Kidney glomerular epithelial cell (primary cell): ENCODE measurements at regions not wholly inside any gene's neighbourhood (a gene's known extent, or its start where the extent isn't known, plus 50 kb on each side); places are given as distances from the start of the nearest gene placed in this dataset.

Source experiments
- DNase-seq: peaks from one replicate; lab custom pipeline; 2025; lab: John Stamatoyannopoulos, UW

DNA sequence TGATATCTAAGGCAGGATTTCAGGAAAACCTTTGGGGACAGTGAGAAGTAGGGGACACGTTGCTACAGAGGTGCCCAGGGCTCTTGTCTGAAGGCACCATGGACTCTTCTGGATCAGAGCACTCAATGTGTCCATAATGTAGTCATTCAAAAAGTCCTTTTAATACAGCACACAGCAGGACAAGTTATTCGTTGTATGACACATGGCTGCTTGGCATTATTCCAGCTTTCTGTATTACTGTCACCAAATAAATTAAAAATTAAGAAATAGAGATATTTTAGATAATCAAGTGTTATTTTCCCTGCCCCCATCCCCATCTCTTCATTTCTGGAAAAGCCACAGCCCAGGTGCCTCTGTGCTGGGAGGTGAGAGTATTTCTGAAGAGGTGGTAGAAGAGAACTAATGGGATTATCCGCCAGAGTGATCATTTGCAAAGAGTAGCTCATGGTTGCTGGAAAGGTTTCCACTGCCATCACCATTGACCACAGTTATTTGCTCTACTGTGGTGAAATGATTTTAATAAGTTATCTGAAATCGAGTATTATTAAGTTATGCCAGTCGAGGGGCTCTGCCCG lies 83.0 kb downstream of the CXCL12 start:
- DNase-seq, result no peak

DNA sequence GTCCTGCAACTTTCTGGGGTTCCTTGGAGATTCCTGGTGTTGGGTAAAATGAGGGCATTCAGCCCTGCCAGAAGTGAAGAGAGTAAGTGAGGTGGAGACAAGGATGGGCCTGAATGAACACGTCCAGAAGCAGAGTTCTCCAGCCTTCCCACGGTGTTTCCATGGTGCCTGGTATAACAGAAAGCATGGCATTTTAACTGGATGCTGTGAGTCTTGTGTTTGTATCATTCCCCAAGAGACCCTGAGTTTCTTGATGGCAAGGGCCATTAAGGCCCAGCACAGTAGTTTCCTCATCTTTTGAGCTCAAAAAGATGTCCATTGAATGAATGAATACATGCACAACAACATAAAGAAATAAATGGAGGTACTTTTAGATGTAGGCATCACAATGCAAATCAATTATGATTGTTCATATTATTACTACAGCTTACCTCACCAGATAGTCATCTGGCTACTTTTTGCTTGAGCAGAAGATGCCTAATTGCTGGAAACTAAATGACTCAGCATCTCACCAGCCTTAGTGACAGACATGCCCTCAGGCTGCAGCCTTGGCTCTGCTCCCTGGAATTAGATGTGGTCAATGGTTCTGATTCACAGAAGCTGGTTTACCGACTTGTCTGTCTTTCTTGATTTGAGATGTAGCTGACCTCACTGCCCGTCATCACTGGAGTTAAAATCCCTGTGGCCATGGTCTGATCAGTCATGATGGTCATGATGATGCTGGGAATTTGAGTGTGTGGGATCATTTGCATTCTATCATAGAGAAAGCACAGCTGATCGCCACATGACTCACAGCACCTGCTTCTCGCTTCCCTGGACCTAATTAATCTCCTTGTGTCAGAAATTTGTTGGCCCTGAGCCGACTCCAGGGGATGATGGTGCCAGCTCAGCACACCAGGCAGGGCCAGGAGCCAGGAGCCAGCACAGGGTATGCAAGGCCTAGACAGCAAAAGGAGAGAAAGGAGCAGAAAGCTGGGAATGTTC lies 83.9 kb downstream of the CXCL12 start:
- DNase-seq, result peak; percentile 99

DNA sequence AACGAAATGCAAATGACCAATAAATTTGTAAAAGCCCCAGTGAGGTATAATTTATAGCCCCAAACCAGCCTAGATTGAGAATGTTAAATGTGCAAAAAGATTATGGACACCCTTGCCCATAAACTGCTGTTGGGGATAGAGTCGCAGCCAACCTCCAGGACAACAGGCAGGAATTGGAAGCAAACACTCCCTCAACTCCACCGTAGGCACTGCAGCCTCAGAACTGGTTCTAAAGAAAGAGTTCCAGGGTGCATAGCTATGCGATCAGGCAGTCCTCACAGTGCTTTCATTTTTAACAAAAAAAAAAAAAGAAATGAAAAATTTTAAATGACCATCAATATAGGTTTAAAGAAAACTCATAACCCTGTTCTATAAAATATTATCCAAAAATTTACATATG lies 86.2 kb downstream of the CXCL12 start:
- DNase-seq, result no peak

DNA sequence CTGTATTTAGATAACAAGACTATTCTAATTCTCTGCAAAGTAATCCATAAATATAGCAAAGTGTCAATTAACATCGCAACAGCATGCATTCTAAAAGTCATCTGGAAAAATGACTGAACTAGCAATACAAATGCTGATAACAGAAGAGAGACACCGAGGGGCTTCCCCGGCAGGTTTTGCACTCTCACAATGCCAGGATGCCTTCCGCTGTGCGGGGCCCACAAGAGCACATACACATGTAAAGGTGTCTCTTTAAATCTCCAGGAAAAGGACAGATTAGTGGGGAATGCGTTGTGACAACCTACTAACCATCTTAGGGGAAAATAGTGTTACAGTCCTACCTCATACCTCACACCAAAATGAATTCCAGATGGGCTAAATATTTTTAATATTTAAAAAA lies 86.9 kb downstream of the CXCL12 start:
- no peak for DNase-seq

DNA sequence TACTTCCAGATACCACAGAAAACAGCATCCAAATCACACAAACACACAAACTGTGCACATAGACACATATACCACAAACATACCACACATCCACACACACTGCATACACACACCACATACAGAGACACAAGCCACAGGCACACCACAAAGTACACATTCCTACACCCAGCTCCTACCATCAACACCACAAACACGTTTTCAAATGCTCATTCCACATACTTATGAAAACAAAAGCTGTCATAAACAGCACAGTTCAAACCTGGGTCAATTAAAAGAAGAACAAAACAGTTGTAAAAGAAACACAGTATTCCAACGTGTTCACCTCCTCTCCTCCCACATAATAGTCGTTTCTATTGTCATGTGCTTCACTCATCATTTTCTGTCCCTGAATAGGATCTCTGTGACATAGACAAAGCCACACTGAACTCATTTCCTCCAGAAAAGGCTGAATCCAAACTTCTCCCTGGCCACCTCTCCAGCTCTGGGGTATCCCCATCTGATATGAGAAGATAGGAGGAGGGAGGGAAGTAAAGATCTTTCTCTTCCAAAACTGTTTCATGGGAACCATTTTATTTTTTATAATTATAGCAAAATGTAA lies 89.2 kb downstream of the CXCL12 start:
- DNase-seq, result no peak

DNA sequence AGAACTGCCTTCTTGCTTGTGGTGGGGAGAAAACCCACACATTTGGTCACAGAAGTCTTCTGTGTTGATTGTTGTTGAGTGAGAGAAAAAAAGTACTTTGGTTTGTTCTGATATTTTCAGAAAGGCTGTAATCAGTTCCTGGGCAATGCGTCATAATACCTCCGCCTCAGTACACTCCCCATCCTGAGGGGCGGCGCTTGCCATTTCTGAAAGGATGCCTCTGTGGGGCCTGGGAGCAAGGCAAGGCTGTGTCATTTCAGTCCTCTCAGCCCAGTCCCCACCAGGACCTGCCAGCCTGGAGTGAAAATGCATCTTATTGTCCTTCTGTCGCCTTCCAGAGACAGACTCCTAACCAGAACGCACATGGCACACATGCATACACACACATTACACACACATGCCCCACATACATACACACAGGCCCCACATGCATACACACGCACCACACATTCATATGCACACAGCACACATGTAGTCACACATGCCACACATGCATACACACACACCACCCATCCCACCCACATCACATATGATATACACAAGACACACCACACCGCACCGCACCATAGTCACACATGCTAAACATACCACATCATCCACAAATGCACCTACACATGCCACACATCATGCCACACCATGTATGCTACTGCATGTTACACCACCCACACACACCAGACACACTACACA lies 90.0 kb downstream of the CXCL12 start:
- no peak for DNase-seq

DNA sequence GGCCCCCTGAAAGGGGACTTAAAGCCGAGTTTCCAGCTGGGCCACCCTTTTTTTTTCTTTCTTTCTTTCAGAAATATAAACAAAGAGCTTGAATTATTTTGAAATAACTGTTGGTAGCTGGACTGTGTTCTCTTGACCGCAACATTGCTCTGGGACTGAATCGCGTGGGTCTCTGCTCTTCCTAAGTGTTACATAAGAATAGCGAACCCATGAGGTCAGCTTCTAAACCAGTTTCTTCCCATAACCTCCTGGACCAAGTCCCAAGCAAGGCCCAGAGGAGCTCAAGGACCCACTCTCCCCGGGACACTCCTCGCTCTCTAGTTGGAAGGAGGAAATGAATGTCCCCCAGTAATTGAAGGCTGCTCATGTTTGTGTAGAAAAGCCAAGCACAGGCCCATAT lies 91.1 kb downstream of the CXCL12 start:
- peak; percentile 41 for DNase-seq

DNA sequence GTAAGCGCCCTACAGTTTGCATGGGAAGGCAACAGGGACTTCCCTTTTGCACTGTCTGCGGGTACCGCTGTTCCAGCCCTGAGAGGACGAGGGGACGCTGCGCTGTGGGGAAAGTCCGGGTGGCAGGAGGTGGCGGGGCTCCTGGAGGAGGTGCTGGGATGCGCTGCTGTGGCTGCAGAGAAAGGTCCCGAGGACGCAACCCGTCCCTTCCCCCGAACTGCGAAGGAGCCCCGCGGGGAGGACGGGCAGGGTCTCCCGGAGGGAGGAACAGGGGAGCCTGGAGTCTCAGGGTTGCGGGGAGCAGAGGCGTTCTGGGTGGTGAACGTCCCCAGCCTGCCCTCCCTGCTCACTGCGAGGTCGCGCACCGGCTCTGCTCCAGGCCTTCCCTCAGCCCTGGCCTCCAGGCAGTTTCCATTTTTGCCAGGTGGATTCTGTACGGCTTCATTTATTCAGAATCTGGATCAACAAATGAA lies 91.6 kb downstream of the CXCL12 start:
- DNase-seq, result no peak

DNA sequence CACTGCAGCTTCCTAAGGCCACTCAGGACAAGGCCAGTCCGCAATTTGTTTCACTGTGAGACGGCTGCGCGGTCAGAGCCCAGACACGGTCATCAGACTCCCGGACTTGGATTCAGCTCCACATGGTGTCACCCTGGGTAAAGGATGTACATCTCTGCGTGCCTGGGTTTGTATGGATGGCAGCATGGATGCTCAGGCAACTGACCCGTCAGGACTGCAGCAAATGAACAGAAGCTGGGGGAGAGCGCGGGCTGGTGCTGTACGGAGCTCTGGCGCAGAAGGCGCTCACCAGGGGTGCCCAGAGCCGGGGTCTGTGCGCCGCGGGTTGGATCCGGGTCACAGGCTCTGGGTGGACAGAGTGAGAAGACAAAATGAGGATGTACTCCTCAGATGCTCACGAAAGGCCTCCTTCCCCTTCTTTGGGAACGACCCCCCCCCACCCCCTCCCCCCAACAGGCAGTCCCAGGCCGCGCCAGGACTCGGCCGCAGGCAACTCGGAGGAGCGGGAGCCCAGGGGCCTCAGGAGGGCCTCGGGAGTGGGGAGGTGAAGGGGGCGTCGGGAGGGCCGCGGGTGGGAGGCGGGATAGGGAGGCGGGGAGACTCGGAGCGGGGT lies 92.4 kb downstream of the CXCL12 start:
- no peak for DNase-seq

DNA sequence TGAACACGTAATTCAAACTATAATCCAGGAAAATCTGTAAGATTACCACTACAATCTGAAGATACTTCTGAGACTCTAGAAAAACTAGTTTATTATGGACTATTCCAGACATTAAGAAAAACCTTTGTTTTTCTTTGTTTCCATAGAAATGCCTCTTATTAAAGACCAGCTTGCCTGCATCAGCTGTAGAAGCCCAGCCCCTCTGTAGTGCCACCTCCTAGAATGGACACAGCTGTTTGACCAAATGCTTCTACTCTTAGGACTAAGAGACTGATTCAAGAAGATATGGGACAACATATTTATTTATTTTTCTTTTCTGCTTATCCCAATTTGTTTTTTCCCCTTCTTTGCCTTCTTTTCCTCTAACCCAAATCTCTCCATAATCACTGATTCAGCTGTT lies 93.8 kb downstream of the CXCL12 start:
- DNase-seq, result no peak

DNA sequence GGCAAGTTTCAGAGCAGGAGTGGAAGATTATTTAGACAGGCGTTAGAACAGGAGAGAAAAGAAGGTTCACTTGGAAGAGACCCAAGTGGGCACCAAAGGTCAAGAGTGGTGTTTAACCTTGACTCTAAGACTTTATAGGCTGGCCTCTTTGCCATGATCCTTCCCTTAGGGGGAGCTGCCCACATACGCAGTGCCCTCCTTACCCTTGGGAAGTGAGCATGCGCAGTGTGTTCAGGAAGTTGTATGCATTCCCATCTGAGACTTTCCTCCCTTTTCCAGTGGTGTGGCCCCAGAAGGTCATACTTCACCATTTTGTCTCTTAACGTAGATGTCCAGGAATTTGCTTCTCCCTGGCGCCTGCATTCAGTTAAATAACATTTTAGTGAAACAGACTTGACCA lies 95.8 kb downstream of the CXCL12 start:
- no peak for DNase-seq

DNA sequence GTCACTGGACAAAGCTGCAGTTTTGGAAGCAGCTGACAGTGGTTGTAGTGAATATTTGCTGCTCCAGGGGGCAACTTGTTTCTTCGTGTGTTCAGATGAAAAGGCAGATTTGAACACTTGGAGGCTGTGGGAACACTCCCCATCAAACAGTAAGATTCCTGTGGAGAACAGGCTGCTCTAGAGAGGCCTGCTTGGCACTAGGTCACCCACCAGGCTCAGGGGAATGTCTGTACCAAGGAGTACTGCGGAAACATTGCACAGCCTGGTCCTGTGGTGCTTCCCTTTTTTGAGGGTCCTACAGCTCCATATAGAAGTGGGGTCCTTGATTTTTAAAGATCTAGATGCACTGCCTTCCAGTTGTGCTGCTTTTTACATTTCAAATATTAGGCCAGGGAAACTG lies 97.5 kb downstream of the CXCL12 start:
- no peak for DNase-seq

DNA sequence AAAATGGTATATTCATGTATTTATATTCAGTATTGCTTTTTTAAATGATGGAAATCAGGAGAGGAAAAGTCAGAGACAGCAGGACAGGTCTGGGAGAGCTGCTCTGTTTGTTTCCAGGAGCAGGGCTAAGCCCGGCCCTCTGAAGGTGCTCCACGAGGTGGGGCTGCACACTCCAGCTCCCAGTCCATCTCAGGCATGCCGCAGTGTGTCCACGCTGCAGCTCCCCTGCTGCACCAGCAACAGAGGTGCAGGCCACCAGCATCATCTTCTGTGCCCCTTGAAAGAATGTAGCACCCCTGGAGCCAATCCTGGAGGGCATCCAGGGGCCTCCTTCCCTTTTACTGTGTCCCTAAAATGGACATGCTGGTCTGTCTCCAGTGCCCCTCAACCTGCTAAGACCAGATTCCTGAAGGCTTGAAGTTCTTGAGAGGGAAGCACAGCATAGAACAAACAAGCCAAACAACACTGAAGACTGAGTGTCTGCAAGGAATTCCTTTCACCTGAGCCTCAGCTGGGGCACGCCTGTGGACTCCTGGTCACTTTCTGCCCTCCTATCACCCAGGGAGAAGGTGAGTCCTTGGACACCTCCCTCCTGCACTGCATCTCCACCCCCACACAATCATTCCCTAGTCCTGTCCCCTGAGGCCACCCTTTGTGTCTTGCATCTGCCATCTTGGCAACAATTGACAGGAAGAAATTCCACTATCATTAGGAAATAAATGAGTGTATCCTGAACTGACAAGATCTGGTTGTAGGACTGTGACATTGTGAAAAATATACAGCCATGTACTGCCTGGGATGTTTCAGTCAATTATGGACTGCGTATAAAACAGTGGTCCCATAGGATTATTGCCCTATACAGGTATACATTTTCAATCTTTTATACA lies 100.5 kb downstream of the CXCL12 start:
- DNase-seq, result no peak

DNA sequence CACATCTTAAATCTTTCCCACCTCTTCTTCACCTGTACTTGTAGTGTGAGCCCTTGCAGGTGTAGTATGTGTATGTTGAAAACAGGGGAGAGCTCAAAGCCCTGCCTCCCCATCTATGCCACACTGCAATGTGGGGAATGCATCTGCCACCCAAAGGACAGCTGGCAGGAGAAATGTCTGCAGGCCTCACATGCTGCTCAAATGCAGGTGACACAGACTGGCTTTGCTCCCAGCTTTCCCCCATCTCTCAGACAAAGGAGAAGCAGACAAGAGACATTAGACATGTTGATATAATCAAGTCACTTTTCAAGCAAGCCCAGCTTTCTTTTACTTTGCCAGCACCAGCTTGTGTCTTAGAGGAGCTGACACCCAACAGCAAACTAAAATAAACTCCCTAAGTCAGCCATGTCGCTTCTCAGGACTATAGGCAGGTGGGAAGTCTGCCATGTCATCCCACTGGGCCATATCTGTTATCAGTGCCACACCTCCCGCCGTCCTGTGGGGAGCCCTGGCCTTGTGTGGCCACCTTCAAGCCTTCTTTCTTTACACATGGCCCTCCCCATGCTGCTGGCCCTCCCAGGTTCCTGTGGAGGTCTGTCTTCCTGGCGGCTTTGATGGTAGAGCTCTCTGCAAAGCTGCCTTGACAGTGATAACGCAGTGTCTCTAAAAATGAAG lies 102.1 kb downstream of the CXCL12 start:
- DNase-seq, result no peak

DNA sequence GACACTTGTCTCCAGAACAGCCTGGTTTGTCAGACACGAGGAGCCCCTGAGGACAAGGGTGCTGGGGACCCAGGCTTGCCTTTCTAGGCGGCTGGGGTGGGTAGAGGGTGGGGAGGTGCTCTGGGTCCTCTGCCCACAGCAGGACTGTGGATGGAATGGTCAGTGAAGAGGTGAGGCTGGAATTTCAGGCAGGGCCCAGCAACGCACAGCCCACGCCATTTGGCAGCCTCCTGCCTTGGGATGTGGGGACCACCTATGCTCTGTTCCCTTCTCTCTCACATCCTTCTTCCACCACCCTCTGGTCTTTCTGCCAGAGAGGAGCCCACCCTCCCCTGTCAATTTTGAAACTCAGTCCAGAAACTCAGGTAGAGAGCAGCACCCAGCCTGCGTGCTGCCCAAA lies 103.2 kb downstream of the CXCL12 start:
- DNase-seq, result no peak

DNA sequence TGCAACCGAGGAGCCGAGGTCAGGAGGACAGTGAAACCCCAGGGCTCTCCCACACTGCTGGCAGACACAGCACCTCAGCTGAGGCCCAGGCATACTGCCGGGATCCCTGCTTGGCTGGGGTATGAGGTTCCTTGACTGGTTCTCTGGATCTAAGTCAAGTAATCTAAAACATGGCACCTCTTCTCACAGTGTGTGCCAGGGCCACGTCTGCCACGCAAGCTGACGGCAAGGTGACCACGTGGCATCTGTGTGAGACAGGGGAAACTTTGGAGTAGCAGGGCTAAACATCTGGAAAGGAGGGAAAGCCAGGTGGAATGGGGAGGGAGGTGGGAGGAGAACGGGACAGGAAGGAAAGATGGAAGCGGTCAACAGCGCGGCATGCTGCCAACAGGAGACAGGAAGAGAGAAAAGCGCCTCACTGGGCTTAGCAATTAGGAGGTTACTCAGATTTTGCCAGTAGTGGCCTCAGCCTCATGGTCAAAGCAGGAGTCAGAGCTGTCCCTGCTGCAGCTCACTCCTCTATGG lies 103.7 kb downstream of the CXCL12 start:
- DNase-seq, result no peak

DNA sequence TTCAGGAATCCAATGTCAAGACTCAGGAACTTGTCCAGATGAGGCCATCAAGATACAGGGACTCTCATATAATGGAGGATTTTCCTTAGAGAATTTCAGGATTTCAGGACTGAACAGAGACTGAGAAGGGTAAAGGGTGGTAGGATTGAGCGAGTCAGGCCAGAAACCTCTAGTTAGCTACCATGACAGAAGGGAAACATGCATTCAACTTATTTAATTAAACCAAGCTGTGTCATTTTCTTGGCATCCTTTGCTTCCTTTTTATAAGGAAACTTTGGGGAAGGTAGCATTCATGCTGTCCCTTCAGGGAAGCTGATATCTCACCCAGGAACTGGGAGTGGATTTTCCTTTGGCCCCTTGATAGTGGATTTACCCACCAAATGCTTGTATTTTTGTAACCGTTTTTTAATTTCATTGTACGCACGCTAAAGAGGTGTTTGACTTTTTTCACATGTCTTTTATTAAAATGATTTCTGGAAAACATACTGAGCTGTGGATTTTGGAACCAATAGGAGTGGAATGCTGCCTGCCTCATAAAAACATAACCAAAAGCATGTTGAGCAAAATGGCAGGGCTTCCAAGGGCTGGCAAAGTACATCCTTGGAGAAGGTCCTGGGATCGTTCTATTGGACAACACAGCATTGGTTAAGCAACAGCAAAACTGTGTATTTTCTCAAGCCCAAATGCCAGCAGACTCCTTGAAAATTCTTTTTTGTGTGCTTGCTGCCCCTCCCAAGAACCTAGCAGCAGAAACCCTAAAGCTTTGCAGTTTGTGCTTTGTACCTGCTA lies 104.5 kb downstream of the CXCL12 start:
- no peak for DNase-seq

DNA sequence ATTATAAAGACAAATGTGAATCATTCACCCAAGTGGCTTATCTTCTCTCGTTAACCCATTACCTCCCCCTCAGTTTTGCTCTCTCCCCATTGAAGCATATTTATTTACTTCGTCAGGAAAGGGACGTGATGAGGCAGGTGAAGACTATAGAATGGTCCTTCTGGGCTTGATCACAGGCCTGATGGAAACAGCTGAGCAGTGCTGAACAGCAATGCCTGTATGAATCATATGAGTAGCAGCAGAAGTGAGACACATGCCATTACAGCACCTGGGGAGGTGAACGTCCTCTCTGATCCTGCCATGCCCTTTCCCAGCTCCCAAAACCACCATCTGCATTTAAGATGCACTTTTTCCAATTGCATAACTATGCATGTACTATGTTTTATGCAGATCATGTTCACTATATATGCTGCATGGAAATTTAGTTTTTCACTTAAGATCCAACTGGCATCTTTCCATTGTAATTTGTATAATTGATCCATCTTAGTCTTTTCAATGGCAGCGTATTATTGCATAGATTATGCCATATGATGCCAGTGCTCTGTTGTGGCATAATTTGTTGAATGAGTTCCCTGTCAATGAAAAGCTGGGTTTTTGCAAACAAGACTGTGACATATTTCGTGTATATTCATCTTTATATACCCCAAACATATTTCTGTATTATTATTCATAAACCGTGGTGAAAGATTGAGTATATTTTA lies 105.3 kb downstream of the CXCL12 start:
- DNase-seq, result no peak

DNA sequence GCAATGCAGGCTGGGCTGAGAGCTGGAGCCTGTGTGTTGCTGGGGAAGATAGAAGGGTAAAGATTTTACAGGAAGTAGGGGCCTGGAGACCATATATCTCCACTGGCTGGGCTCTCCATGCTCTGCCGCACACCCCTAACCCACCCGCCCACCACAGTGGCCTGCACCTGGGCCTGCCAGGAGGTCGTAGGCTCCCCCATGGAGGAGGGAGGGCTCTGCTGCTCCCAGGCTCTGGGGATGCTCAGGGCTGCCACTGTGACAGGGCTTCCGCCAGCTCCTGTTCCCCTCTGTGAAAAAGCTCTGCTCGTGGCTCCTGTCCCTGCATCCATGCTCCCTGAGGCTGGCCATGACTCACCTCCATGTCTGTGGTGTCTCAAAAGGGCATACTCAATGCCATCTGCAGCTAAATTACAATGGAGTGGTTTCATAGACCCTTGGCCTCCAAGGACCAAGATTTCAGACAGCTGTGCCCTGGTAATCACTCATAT lies 106.0 kb downstream of the CXCL12 start:
- no peak for DNase-seq
